SK-N-SH treated with all-trans-retinoic acid at 6 μM for 48 hours (cell line): ENCODE measurements at regions not wholly inside any gene's neighbourhood (a gene's known extent, or its start where the extent isn't known, plus 50 kb on each side); places are given as distances from the start of the nearest gene placed in this dataset.

Experiments used
- ATAC-seq: fragments of 200-7000 bp; cut with Tn5 transposase; 3 replicates; pipeline ENCODE4 v1.9.1; 2020; ENCODE audit warnings: mild to moderate bottlenecking, moderate library complexity
- ARNTL ChIP-seq: fragments of 450-650 bp; formaldehyde crosslinking; IDR thresholded peaks from 2 replicates; pipeline ENCODE4 v1.5.0; 2020; ENCODE audit warnings: low read depth, mild to moderate bottlenecking, moderate library complexity, borderline replicate concordance
- BACH2 ChIP-seq: fragments of 250-450 bp; sonication (Bioruptor Pico); IDR thresholded peaks from 2 replicates; pipeline ENCODE4 v1.9.0; 2021; ENCODE audit warnings: mild to moderate bottlenecking, borderline replicate concordance
- CREB5 ChIP-seq: fragments of 250-450 bp; sonication (Bioruptor Pico); IDR thresholded peaks from 2 replicates; pipeline ENCODE4 v1.5.1; 2020; ENCODE audit warnings: low read depth, mild to moderate bottlenecking, moderate library complexity
- CSDC2 ChIP-seq: fragments of 250-450 bp; sonication (Bioruptor Pico); IDR thresholded peaks from 2 replicates; pipeline ENCODE4 v1.5.0; 2020; ENCODE audit warnings: mild to moderate bottlenecking, moderate library complexity
- CSRNP3 ChIP-seq: fragments of 250-450 bp; sonication (Bioruptor Pico); IDR thresholded peaks from 2 replicates; pipeline ENCODE4 v1.5.1; 2021; ENCODE audit warnings: mild to moderate bottlenecking, moderate library complexity
- ESRRG ChIP-seq: fragments of 250-450 bp; sonication (Bioruptor Pico); IDR thresholded peaks from 2 replicates; pipeline ENCODE4 v1.6.1; 2021; ENCODE audit warnings: mild to moderate bottlenecking
- GLIS3 ChIP-seq: fragments of 250-450 bp; sonication (Bioruptor Pico); IDR thresholded peaks from 2 replicates; pipeline ENCODE4 v1.5.0; 2020; ENCODE audit warnings: mild to moderate bottlenecking, moderate library complexity
- ISL1 ChIP-seq: fragments of 250-450 bp; sonication (Bioruptor Pico); IDR thresholded peaks from 2 replicates; pipeline ENCODE4 v2.1.2; 2022; ENCODE audit warnings: mild to moderate bottlenecking, moderate library complexity
- OSR1 ChIP-seq: fragments of 250-450 bp; sonication (Bioruptor Pico); IDR thresholded peaks from 2 replicates; pipeline ENCODE4 v1.8.0; 2022; ENCODE audit warnings: moderate library complexity, mild to moderate bottlenecking, inconsistent platforms
- PPARA ChIP-seq: fragments of 250-450 bp; sonication (Bioruptor Pico); IDR thresholded peaks from 2 replicates; pipeline ENCODE4 v1.5.0; 2020; ENCODE audit warnings: mild to moderate bottlenecking, borderline replicate concordance
- RARB ChIP-seq: fragments of 250-450 bp; sonication (Bioruptor Pico); IDR thresholded peaks from 2 replicates; pipeline ENCODE4 v1.8.0; 2021; ENCODE audit warnings: mild to moderate bottlenecking, moderate library complexity
- SNAI2 ChIP-seq: fragments of 250-450 bp; sonication (Bioruptor Pico); IDR thresholded peaks from 2 replicates; pipeline ENCODE4 v1.5.0; 2020; ENCODE audit warnings: mild to moderate bottlenecking, moderate library complexity
- TCF4 ChIP-seq: fragments of 250-450 bp; sonication (Bioruptor Pico); IDR thresholded peaks from 2 replicates; pipeline ENCODE4 v1.8.0; 2021; ENCODE audit warnings: mild to moderate bottlenecking, moderate library complexity, borderline replicate concordance
- TOX ChIP-seq: fragments of 250-450 bp; sonication (Bioruptor Pico); IDR thresholded peaks from 2 replicates; pipeline ENCODE4 v1.8.0; 2021; ENCODE audit warnings: mild to moderate bottlenecking, moderate library complexity, borderline replicate concordance
- ZC3H10 ChIP-seq: fragments of 250-450 bp; sonication (Bioruptor Pico); IDR thresholded peaks from 2 replicates; pipeline ENCODE4 v1.5.1; 2021; ENCODE audit warnings: mild to moderate bottlenecking, moderate library complexity
- ZFP3 ChIP-seq: fragments of 250-450 bp; sonication (Bioruptor Pico); IDR thresholded peaks from 2 replicates; pipeline ENCODE4 v1.5.0; 2020; ENCODE audit warnings: mild to moderate bottlenecking, moderate library complexity
- ZFP30 ChIP-seq: fragments of 450-650 bp; formaldehyde crosslinking; IDR thresholded peaks from 2 replicates; pipeline ENCODE4 v1.5.0; 2022; ENCODE audit warnings: mild to moderate bottlenecking, moderate library complexity
- ZNF70 ChIP-seq: fragments of 450-650 bp; formaldehyde crosslinking; IDR thresholded peaks from 2 replicates; pipeline ENCODE4 v1.5.0; 2020; ENCODE audit warnings: mild to moderate bottlenecking, moderate library complexity
- ZNF8 ChIP-seq: fragments of 450-650 bp; formaldehyde crosslinking; IDR thresholded peaks from 2 replicates; pipeline ENCODE4 v1.5.0; 2020; ENCODE audit warnings: mild to moderate bottlenecking, moderate library complexity
- TF ChIP-seq, protein P1 (sequence below): fragments of 250-450 bp; sonication (Bioruptor Pico); IDR thresholded peaks from 2 replicates; pipeline ENCODE4 v1.8.0; 2021; ENCODE audit warnings: low read depth, mild to moderate bottlenecking, moderate library complexity, borderline replicate concordance
- TF ChIP-seq, protein P2 (sequence below): fragments of 250-450 bp; sonication (Bioruptor Pico); IDR thresholded peaks from 2 replicates; pipeline ENCODE4 v1.8.0; 2020; ENCODE audit warnings: mild to moderate bottlenecking, moderate library complexity, borderline replicate concordance

GRCh38 chrX:94977562-94977961, 1303.6 kb downstream of the FAM133A start:
- TF ChIP-seq ZFP3 (CRISPR knock-in tag) (no peak), CREB5 (CRISPR knock-in tag) (no peak), ZFP30 (CRISPR knock-in tag) (no peak), ZC3H10 (CRISPR knock-in tag) (no peak), RARB (no peak), PPARA (CRISPR knock-in tag) (no peak), SNAI2 (CRISPR knock-in tag) (no peak), TOX (CRISPR knock-in tag) (no peak), TCF4 (CRISPR knock-in tag) (no peak), OSR1 (CRISPR knock-in tag) (no peak), ZNF8 (no peak), BACH2 (no peak), GLIS3 (CRISPR knock-in tag) (no peak)
- TF ChIP-seq, protein P1, sequence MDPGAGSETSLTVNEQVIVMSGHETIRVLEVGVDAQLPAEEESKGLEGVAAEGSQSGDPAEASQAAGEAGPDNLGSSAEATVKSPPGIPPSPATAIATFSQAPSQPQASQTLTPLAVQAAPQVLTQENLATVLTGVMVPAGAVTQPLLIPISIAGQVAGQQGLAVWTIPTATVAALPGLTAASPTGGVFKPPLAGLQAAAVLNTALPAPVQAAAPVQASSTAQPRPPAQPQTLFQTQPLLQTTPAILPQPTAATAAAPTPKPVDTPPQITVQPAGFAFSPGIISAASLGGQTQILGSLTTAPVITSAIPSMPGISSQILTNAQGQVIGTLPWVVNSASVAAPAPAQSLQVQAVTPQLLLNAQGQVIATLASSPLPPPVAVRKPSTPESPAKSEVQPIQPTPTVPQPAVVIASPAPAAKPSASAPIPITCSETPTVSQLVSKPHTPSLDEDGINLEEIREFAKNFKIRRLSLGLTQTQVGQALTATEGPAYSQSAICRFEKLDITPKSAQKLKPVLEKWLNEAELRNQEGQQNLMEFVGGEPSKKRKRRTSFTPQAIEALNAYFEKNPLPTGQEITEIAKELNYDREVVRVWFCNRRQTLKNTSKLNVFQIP (CRISPR knock-in tag) = no peak
- no peak for ATAC-seq

- no peak for ATAC-seq
Measured at GRCh38 chrX:94977986-94978385, 1304.0 kb downstream of the FAM133A start.

More at GRCh38 chrX:94977986-94978385, 1304.0 kb downstream of the FAM133A start:
- TF ChIP-seq ZNF70 (CRISPR knock-in tag) (no peak), ESRRG (CRISPR knock-in tag) (no peak), ZC3H10 (CRISPR knock-in tag) (no peak), CSDC2 (no peak), PPARA (CRISPR knock-in tag) (no peak), ZFP30 (CRISPR knock-in tag) (no peak), ISL1 (no peak), ARNTL (CRISPR knock-in tag) (no peak), OSR1 (CRISPR knock-in tag) (no peak), BACH2 (no peak), ZNF8 (no peak), CSRNP3 (CRISPR knock-in tag) (no peak)
- TF ChIP-seq, protein P2, sequence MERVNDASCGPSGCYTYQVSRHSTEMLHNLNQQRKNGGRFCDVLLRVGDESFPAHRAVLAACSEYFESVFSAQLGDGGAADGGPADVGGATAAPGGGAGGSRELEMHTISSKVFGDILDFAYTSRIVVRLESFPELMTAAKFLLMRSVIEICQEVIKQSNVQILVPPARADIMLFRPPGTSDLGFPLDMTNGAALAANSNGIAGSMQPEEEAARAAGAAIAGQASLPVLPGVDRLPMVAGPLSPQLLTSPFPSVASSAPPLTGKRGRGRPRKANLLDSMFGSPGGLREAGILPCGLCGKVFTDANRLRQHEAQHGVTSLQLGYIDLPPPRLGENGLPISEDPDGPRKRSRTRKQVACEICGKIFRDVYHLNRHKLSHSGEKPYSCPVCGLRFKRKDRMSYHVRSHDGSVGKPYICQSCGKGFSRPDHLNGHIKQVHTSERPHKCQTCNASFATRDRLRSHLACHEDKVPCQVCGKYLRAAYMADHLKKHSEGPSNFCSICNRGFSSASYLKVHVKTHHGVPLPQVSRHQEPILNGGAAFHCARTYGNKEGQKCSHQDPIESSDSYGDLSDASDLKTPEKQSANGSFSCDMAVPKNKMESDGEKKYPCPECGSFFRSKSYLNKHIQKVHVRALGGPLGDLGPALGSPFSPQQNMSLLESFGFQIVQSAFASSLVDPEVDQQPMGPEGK (CRISPR knock-in tag) = no peak
- TF ChIP-seq, protein P1 (CRISPR knock-in tag) = no peak
